ENCODE measurements at regions not wholly inside any gene's neighbourhood (a gene's known extent, or its start where the extent isn't known, plus 50 kb on each side); places are given as distances from the start of the nearest gene placed in this dataset.
A peak's percentile ranks its signal among the peaks of the same experiment; 100 is the strongest.
"Not testable (repeated sequence)": the region's sequence is repeated elsewhere in the genome, so short reads cannot be mapped to it uniquely, and the experiment has no call there.

- no peak for DNase-seq (ENCODE audit: low read depth)
Observed at GRCh38 chr2:40690525-40690924, 238.6 kb upstream of the SLC8A1 start.

DNA sequence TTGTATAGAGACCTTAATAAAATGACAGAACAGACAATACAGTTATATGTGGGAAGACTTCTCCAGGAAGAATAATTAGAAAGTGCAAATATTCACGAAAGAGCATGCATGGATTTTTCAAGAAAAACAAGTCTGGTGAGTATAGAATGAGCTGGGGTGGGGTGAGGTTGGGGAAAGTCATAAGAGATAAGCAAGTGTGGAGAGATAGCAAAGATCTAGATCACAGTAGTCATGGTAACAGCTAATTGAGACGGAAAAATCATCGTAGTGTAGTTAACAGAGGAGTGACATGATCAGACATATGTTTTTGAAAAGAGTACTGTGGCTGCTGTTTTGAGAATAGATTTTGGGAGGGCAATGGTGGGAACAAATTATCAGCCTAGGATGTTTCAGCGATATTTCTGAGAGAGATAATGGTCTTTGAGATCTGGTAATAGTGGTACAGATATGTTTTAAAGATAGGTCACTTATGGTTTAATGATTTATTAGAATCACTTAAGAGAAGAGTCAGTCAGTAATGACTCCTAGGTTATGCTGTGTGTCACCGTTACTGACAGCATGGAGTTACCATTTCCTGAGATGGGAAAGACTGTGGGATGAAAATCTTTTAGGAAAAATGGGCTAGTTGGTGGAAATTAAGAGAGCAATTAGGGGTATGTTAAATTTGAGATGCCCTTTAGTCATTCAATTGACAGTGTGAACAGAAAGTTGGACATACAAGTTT, 248.5 kb upstream of the SLC8A1 start:
- no peak for DNase-seq (ENCODE audit: low read depth)

- DNase-seq (ENCODE audit: low read depth) = not testable (repeated sequence)
Observed at GRCh38 chr2:40712197-40712894, 260.5 kb upstream of the SLC8A1 start.

- peak; percentile 45 for DNase-seq (ENCODE audit: low read depth)
Observed at GRCh38 chr2:40716879-40717278, 265.0 kb upstream of the SLC8A1 start.

DNA sequence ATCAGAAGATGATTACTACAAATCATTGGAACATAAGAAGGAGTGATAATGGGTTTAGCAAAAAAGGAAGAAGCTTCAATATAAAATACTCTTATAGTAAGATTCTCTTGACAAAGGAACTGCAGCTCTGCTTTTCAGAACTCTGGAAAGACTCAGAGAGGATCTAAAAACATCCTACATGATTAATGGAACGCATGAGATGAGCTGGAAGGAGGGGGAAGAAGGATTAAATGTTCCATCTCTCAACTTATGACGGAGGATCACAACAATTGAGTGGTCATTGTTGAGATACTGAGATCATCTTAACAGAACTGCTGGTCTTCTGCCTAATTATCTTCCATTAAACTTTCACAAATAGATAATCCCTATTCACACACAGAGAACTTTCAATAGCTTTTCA, 267.5 kb upstream of the SLC8A1 start:
- DNase-seq (ENCODE audit: low read depth) = no peak

DNA sequence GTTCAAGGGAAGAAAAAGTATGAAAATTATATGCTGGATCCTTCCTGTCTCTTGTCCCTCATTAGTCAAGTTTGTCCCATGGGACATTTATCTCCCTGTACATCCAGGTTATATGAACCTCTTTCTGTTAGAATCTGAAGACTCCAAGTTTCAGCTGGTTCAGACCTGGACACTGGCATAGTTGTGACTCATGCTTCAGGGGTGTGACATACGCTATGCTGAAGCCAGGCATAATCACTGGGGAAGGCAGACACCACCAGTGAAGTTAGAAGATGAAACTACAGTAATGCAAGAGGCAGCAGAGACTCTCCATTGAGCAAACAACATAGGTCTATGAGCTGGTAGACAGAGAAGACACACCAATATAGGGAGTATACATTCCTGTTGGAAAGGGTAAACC, 269.7 kb upstream of the SLC8A1 start:
- DNase-seq (ENCODE audit: low read depth) = no peak

DNA sequence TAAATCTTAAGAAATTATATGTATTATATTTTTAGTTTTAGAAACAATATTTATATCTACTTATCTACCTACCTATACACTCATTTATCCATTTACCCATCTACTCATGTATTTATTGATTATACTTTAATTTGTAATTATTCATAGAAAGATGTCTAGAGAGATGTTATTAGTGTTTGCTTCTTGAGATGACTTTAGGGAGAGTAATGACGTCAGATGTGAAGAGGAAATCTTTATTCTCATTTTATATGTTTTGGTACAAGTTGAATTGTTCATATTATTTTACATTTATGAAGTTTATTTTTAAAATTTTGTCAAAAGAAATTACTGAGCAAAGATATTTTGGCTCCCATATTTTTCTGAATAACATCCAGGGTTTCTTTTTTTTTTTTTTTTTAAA, 271.3 kb upstream of the SLC8A1 start:
- DNase-seq (ENCODE audit: low read depth) = no peak

- no peak for DNase-seq (ENCODE audit: low read depth)
Observed at GRCh38 chr2:40725040-40725439, 273.1 kb upstream of the SLC8A1 start.

DNA sequence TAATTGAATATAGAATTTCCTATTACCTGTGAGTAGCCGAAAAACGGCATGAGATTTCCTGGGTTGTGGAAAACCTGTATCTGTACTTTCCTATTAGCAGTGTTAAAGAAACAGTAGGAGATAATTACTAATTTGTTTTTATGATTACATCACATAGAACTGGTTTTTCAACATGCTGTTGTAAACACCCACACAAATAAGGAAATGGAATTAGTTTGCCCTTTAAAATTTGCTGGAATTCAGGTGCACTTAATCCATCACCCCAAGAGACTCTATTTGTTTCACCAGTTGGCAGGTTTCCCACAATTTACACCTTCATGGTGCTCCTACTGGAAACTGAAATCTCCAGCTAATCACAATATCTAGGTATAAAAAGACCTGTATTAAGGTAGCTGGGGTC, 274.1 kb upstream of the SLC8A1 start:
- no peak for DNase-seq (ENCODE audit: low read depth)

DNA sequence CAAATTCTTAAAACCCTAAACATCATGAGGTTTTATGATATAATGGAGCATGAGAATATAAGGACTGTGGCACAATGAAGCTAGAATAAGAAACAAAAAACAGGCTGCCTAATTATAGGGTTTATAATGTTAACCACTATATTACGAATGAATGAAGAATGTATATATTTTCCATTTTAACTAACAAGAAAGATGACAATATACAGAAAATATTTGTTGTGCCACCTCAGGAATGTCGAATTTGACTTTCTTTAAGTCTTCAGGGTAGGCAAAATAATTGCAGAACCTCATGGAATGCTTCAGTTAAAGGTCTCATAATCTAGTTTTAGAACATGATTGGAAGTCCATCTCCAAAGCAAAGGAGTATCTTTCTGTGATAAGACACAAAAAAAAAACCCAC, 282.9 kb upstream of the SLC8A1 start:
- DNase-seq (ENCODE audit: low read depth) = peak; percentile 43

DNA sequence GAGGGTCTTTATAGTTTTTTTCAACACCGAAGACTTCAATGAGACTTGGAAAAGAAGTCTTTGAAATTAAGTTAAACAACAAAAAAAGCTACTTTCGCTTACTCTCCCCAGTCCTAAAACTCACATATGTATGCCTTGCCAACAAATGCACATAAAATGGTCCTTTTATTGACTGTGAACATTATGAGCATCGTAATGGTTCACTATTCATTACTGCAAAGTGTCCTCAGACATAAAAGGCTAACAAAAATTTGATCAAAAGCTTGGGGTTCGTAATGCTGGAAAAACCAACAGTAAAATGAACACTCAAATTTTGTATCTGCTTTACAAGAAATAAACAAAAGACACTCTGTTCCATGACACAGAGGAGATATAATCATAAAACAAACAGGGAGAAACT, 285.3 kb upstream of the SLC8A1 start:
- no peak for DNase-seq (ENCODE audit: low read depth)

GRCh38 chr2:40740419-40740818, 288.5 kb upstream of the SLC8A1 start:
- DNase-seq (ENCODE audit: low read depth) = no peak

- DNase-seq (ENCODE audit: low read depth) = no peak
Observed at GRCh38 chr2:40741532-40741931, 289.6 kb upstream of the SLC8A1 start.

- DNase-seq (ENCODE audit: low read depth) = no peak
Observed at GRCh38 chr2:40746191-40746590, 294.3 kb upstream of the SLC8A1 start.

- no peak for DNase-seq (ENCODE audit: low read depth)
Observed at GRCh38 chr2:40751981-40752380, 300.1 kb upstream of the SLC8A1 start.

DNA sequence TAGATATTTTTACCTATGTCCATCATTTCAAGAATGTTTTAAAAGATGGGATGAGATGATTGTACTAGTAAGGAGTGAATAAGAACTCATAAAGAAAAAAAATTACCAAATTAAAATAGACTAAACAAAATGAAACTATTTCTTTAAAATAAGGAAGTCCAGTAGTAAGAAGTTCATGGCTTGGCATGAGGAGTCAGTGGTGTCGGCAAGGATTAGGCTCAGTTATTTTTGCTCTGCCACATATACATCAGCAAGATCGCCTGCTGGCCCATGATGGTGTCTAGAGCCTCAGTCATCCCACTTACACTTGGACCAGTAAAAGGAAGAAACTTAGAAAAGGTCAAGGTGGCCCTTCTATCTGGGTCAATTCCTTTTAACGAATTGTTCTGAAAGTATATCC, 300.9 kb upstream of the SLC8A1 start:
- DNase-seq (ENCODE audit: low read depth) = no peak

DNA sequence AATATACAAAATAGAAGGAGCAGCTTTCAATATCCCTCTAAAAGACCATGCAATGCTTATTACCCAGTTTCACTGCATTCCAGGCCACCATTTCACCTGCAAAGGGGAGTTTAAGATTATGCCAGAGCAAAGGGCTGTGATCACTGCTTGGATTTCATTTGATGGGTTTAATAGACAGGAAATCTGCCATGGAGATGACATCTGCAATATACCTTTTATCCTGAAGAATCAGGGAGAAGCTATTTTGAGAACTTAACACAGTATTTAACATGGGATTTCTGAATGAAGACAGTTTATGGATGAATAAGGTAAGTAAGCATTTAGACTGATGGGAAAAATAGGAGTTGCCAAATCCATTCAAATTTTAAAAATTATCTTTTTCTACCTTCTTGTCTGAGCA, 303.0 kb upstream of the SLC8A1 start:
- no peak for DNase-seq (ENCODE audit: low read depth)

GRCh38 chr2:40758401-40759155, 306.7 kb upstream of the SLC8A1 start:
- no peak for DNase-seq (ENCODE audit: low read depth)

DNA sequence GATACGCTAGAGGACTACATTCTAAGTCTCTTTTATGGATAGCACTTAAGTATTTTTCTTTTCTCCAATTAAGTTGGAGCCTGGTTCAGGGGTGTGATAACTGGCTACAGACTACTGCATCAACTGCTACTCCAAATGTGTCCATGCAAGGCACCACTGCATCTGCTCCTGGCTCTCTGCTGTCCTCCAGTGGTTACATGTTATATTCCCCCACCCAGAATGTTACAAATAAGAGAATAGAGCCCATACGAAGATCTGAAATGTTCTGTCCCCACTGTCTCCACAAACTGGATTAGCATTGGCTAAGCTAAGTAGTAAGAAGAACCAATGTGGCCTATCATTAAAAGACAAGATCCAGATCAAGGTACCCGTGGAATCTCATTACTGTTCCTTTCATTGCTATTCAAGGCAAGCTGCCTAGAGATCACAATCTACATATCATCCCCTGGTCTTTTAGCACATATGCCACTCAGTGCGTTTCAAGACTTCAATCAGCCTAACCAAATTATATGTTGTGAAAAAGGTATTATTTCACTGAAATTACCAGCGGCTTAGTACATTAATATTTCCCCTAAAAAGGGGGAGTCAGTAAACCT, 308.3 kb upstream of the SLC8A1 start:
- DNase-seq (ENCODE audit: low read depth) = peak; percentile 18

GRCh38 chr2:40773291-40773690, 321.4 kb upstream of the SLC8A1 start:
- no peak for DNase-seq (ENCODE audit: low read depth)

DNA sequence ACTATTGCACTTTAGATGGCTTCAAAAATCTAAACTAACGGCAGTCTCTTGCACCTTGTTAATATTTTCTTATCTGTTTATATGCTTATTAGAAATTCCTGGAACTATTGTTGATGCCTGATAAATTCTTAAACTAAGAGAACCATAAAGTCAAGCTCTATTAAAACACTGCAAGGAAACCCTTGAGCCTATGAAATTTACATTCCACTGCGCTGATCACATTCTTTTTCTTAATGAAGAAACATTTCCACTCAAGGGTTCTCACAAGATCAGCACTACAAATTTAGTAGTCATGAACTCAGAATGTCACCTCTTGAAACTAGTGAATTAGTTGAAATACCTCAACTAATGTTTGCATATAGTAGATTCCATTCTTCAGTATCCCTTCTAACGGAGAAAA, 331.8 kb upstream of the SLC8A1 start:
- DNase-seq (ENCODE audit: low read depth) = no peak

- DNase-seq (ENCODE audit: low read depth) = no peak
Observed at GRCh38 chr2:40786636-40787035, 334.7 kb upstream of the SLC8A1 start.

DNA sequence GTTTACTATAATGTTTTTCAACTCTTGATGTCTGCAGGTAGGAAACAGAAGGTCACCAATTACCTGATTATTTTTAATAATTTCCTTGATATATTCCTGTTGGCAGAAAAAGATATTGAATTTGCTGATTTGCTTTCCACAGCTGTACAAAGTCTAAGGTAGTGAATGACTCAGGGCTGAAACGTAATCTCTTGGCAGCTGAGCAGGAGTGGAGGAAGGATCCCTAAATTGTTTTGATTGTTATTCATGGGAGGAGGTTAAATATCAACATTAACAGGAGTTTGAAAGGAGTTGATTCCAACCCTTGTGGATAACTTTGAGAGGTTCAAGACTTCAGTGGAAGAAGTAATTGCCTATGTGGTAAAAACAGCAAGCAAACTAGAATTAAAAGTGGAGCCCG, 345.2 kb upstream of the SLC8A1 start:
- DNase-seq (ENCODE audit: low read depth) = peak; percentile 4
